ENCODE measurements at regions not wholly inside any gene's neighbourhood (a gene's known extent, or its start where the extent isn't known, plus 50 kb on each side); places are given as distances from the start of the nearest gene placed in this dataset.

DNA sequence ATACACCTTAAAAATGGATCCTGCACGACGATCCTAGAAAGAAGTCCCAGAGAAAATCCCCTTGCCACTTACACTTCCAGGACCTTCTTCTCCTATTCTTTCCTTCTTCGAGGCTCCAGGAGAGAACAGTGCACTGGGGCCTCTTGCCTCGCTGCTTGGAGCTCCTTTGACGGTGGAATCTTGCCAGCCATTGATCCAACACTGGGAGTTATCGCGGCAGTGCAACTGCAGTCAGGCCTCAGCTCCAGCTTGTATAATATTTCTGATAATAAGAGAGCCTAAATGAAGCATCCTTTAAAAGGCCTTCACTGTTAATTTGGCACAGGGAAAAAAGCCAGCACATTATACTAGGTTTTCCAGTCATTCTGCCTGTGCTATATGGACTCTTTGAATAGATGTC, 216.9 kb upstream of the PARD3B start:
- Histone ChIP-seq H3K4me1 (ENCODE audit: control insufficient read depth in 2 of 2, insufficient read depth in 2 of 2, low read length in 1 of 2) (no peaks in the 10 kb centered on the region), H3K9me3 (ENCODE audit: control insufficient read depth in 2 of 2, insufficient read depth in 1 of 2, low read depth in 1 of 2, low read length in 1 of 2) (no peaks in the 10 kb centered on the region), H3K27ac (ENCODE audit: low read depth in 2 of 2, low read length in 1 of 2) (no peak overlapping the region), H3K36me3 (ENCODE audit: control insufficient read depth in 2 of 2, insufficient read depth in 2 of 2, low read length in 1 of 2) (no peaks in the 10 kb centered on the region), H3K4me3 (ENCODE audit: low read depth in 1 of 2, low read length in 2 of 2) (no peak overlapping the region), H3K27me3 (ENCODE audit: control insufficient read depth in 1 of 2, insufficient read depth in 2 of 2, low read length in 2 of 2) (no peaks in the 10 kb centered on the region)
- WGBS, 2 donors, result 77 to 93% methylated on average over 7 of the region's 7 CpGs

DNA sequence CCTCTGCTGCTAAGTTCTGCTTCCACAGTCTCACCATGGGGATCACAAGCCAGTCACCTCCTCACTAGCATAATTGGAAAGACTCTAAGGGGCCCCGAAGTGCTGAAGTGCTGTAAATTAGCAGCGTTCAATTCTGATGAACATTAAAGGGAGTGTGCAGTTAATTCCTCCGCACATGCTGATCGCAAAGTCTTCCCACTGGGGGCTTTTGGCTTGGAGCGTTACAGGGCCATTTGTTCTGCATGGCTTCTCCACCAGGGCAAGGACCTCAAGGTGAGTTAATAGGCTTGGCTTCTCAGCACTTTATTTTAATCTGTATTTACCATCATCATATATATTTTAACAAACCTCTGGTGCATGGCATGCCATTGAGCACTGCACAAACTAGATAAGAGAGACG, 216.3 kb upstream of the PARD3B start:
- Histone ChIP-seq H3K36me3 (ENCODE audit: control insufficient read depth in 2 of 2, insufficient read depth in 2 of 2, low read length in 1 of 2) (no peaks in the 10 kb centered on the region), H3K9me3 (ENCODE audit: control insufficient read depth in 2 of 2, insufficient read depth in 1 of 2, low read depth in 1 of 2, low read length in 1 of 2) (no peaks in the 10 kb centered on the region), H3K27me3 (ENCODE audit: control insufficient read depth in 1 of 2, insufficient read depth in 2 of 2, low read length in 2 of 2) (no peaks in the 10 kb centered on the region), H3K27ac (ENCODE audit: low read depth in 2 of 2, low read length in 1 of 2) (no peak overlapping the region), H3K4me3 (ENCODE audit: low read depth in 1 of 2, low read length in 2 of 2) (no peak overlapping the region), H3K4me1 (ENCODE audit: control insufficient read depth in 2 of 2, insufficient read depth in 2 of 2, low read length in 1 of 2) (no peaks in the 10 kb centered on the region)
- WGBS, 2 donors, result 92 to 94% methylated on average over 6 of the region's 6 CpGs

DNA sequence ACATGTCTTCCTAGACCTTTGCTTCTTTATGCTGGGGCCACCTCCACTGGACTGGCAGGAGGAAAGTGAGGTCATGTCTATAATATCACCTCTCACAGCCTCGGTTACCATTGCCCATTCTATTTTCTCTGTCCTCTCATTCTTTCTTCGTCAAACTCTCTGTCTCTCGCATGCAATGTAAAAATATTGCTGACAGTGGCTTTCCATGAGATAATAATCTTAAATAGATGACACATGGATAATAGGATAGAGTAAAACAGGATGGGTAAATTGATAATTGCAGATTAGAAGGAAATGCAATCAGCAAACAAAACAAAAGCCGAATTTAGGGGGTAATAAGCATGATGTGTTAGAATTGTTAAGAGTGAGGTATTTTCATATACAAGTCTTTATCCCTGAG, 215.7 kb upstream of the PARD3B start:
- Histone ChIP-seq H3K36me3 (ENCODE audit: control insufficient read depth in 2 of 2, insufficient read depth in 2 of 2, low read length in 1 of 2) (no peaks in the 10 kb centered on the region), H3K27me3 (ENCODE audit: control insufficient read depth in 1 of 2, insufficient read depth in 2 of 2, low read length in 2 of 2) (no peaks in the 10 kb centered on the region), H3K4me1 (ENCODE audit: control insufficient read depth in 2 of 2, insufficient read depth in 2 of 2, low read length in 1 of 2) (no peaks in the 10 kb centered on the region), H3K9me3 (ENCODE audit: control insufficient read depth in 2 of 2, insufficient read depth in 1 of 2, low read depth in 1 of 2, low read length in 1 of 2) (no peaks in the 10 kb centered on the region), H3K4me3 (ENCODE audit: low read depth in 1 of 2, low read length in 2 of 2) (no peak overlapping the region), H3K27ac (ENCODE audit: low read depth in 2 of 2, low read length in 1 of 2) (no peak overlapping the region)
- 89 to 90% methylated on average over 4 of the region's 4 CpGs for WGBS, 2 donors

DNA sequence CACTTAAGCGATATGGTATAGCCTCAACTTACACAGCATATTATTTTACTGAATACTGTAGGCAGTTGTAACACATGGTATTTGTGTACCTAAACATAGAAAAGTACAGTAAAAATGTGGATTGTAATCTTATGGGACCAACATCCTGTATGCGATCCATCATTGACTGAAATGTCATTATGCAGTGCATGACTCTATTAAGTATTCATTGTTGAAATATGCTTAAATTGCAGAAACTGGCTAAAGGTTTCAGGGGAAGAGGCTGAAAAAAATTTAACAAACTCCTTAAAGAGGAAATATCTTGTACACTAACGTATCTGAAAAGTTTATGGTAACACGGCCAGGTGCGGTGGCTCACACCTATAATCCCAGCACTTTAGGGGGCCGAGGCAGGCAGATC, 214.1 kb upstream of the PARD3B start:
- Histone ChIP-seq H3K27me3 (ENCODE audit: control insufficient read depth in 1 of 2, insufficient read depth in 2 of 2, low read length in 2 of 2) (no peaks in the 10 kb centered on the region), H3K9me3 (ENCODE audit: control insufficient read depth in 2 of 2, insufficient read depth in 1 of 2, low read depth in 1 of 2, low read length in 1 of 2) (no peaks in the 10 kb centered on the region), H3K4me3 (ENCODE audit: low read depth in 1 of 2, low read length in 2 of 2) (no peak overlapping the region), H3K36me3 (ENCODE audit: control insufficient read depth in 2 of 2, insufficient read depth in 2 of 2, low read length in 1 of 2) (no peaks in the 10 kb centered on the region), H3K4me1 (ENCODE audit: control insufficient read depth in 2 of 2, insufficient read depth in 2 of 2, low read length in 1 of 2) (no peaks in the 10 kb centered on the region), H3K27ac (ENCODE audit: low read depth in 2 of 2, low read length in 1 of 2) (no peak overlapping the region)
- WGBS, 2 donors, result 96% methylated on average over 6 of the region's 6 CpGs

DNA sequence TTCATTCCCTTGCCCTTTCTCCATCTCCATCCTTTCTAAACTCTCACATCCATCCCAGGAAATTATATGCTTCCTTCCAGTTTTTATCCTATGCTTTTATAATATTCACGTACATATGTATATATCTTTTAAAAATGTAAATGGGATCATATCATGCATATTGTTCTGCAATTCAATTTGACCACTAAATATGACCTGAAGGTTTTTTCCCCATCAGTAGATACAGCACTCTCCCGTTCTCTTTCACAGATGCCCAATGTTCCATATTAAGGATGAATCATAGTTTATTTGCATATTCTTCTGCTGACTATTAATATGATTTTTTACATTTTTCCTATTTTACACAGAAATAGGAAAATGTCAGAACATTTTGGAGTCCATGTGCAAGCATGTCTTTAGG, 213.3 kb upstream of the PARD3B start:
- Histone ChIP-seq H3K4me1 (ENCODE audit: control insufficient read depth in 2 of 2, insufficient read depth in 2 of 2, low read length in 1 of 2) (no peaks in the 10 kb centered on the region), H3K27ac (ENCODE audit: low read depth in 2 of 2, low read length in 1 of 2) (no peak overlapping the region), H3K4me3 (ENCODE audit: low read depth in 1 of 2, low read length in 2 of 2) (no peak overlapping the region), H3K36me3 (ENCODE audit: control insufficient read depth in 2 of 2, insufficient read depth in 2 of 2, low read length in 1 of 2) (no peaks in the 10 kb centered on the region), H3K9me3 (ENCODE audit: control insufficient read depth in 2 of 2, insufficient read depth in 1 of 2, low read depth in 1 of 2, low read length in 1 of 2) (no peaks in the 10 kb centered on the region), H3K27me3 (ENCODE audit: control insufficient read depth in 1 of 2, insufficient read depth in 2 of 2, low read length in 2 of 2) (no peaks in the 10 kb centered on the region)
- 86 to 88% methylated on average over 2 of the region's 2 CpGs for WGBS, 2 donors

DNA sequence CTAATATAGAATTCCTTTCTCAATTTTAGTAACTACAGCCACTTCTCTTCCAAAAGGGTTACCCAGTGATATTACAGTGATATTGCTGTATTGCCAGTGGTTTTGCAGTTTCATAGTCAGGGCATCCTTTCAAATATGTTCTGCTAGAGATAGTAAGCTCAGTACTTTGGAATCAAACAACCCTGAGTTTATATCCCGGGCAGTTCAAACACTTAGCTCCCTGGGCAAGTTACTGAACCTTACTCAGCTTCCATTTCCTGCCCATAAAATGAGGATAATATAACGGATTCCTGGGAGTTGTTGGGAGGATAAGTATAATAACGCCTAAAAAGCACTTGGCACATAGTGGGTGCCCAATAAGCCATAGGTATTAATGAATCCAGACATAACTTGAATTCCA, 212.6 kb upstream of the PARD3B start:
- WGBS, 2 donors, result 76 to 90% methylated on average over 3 of the region's 3 CpGs
- no peak overlapping the region for H3K27ac ChIP-seq (ENCODE audit: low read depth in 2 of 2, low read length in 1 of 2)
- H3K4me1 ChIP-seq (ENCODE audit: control insufficient read depth in 2 of 2, insufficient read depth in 2 of 2, low read length in 1 of 2), result no peaks in the 10 kb centered on the region
- no peaks in the 10 kb centered on the region for H3K27me3 ChIP-seq (ENCODE audit: control insufficient read depth in 1 of 2, insufficient read depth in 2 of 2, low read length in 2 of 2)
- no peak overlapping the region for H3K4me3 ChIP-seq (ENCODE audit: low read depth in 1 of 2, low read length in 2 of 2)
- no peaks in the 10 kb centered on the region for H3K36me3 ChIP-seq (ENCODE audit: control insufficient read depth in 2 of 2, insufficient read depth in 2 of 2, low read length in 1 of 2)
- H3K9me3 ChIP-seq (ENCODE audit: control insufficient read depth in 2 of 2, insufficient read depth in 1 of 2, low read depth in 1 of 2, low read length in 1 of 2), result no peaks in the 10 kb centered on the region

DNA sequence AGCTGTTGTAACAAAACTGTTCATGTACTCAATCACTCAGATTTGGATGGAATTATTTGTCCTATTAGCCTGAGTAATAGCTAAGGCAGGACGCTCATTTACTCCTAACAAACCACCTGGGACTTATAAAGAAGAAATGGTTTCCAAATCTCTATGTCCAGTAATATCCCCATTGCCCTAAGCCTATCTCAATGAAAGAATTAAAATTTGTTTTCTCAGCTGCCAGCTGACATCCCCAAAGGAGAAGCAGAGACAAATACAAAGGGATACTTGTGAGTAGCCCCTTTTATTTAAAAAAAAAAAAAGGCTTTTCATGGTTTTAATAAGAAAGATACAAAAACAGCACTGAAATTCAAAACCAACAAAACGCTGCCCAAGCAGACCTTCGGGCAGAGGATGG, 211.4 kb upstream of the PARD3B start:
- Histone ChIP-seq H3K36me3 (ENCODE audit: control insufficient read depth in 2 of 2, insufficient read depth in 2 of 2, low read length in 1 of 2) (no peaks in the 10 kb centered on the region), H3K4me3 (ENCODE audit: low read depth in 1 of 2, low read length in 2 of 2) (no peak overlapping the region), H3K4me1 (ENCODE audit: control insufficient read depth in 2 of 2, insufficient read depth in 2 of 2, low read length in 1 of 2) (no peaks in the 10 kb centered on the region), H3K9me3 (ENCODE audit: control insufficient read depth in 2 of 2, insufficient read depth in 1 of 2, low read depth in 1 of 2, low read length in 1 of 2) (no peaks in the 10 kb centered on the region), H3K27ac (ENCODE audit: low read depth in 2 of 2, low read length in 1 of 2) (no peak overlapping the region), H3K27me3 (ENCODE audit: control insufficient read depth in 1 of 2, insufficient read depth in 2 of 2, low read length in 2 of 2) (no peaks in the 10 kb centered on the region)
- 87 to 91% methylated on average over 3 of the region's 3 CpGs for WGBS, 2 donors

DNA sequence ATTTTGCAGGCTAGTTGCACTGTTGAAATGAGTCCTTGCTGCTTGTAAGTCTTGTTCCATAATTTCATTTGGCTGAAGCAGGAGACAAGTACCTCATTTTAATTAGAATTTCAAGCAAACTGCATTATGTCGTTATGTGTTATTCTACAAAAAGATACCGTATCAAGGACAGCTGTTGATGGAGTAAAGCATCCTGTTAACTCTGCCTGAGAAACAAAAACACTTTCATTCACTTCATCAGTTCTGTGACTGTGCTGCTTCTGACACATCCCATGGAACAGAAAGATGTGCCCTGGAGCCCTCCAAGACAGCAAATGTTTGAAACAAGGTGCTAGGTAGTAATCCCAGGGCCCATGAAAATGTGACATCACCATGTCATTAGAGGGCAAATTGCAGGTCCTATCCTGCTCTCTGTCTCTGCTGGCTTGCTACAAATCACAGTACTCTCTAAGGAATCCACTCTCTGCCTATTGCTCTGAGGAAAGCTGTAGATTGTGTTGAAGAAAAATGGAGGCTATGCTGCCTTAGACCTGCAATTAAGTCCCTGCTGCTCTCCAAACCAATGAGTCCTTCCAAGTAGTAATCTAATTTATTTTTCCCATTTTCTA, 209.7 kb upstream of the PARD3B start:
- Histone ChIP-seq H3K27ac (ENCODE audit: low read depth in 2 of 2, low read length in 1 of 2) (no peak overlapping the region), H3K4me3 (ENCODE audit: low read depth in 1 of 2, low read length in 2 of 2) (no peak overlapping the region), H3K36me3 (ENCODE audit: control insufficient read depth in 2 of 2, insufficient read depth in 2 of 2, low read length in 1 of 2) (no peaks in the 10 kb centered on the region), H3K4me1 (ENCODE audit: control insufficient read depth in 2 of 2, insufficient read depth in 2 of 2, low read length in 1 of 2) (no peaks in the 10 kb centered on the region), H3K9me3 (ENCODE audit: control insufficient read depth in 2 of 2, insufficient read depth in 1 of 2, low read depth in 1 of 2, low read length in 1 of 2) (no peaks in the 10 kb centered on the region), H3K27me3 (ENCODE audit: control insufficient read depth in 1 of 2, insufficient read depth in 2 of 2, low read length in 2 of 2) (no peaks in the 10 kb centered on the region)
- WGBS, 2 donors, result 74 to 80% methylated on average over 2 of the region's 2 CpGs

DNA sequence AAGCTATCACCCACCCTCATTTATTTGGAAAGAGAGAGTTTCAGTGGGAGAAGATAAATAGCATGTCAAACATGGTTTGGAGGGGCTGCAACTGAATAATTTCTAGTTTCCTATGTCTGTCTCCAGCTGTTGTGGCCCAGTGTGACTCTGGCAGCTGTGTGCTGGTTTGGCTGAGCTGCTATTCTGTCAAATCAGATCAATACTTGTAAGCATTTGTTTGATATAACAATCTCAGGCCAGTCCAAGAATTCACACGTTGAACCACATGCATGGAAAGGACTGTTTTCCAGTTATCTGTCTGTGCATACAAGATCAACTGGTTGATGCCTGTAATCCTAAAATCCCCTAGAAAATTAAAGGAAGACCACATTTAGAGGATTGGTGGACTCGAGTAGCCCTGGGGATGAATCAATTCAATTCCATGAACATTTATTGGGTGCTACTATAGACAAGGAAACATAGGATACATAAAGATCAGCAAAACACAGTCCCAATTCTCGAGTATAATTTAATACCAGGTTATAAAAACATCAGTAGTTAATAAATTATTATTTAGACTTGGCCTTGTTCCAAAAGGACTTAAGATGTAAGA, 209.0 kb upstream of the PARD3B start:
- Histone ChIP-seq H3K9me3 (ENCODE audit: control insufficient read depth in 2 of 2, insufficient read depth in 1 of 2, low read depth in 1 of 2, low read length in 1 of 2) (no peaks in the 10 kb centered on the region), H3K36me3 (ENCODE audit: control insufficient read depth in 2 of 2, insufficient read depth in 2 of 2, low read length in 1 of 2) (no peaks in the 10 kb centered on the region), H3K4me1 (ENCODE audit: control insufficient read depth in 2 of 2, insufficient read depth in 2 of 2, low read length in 1 of 2) (no peaks in the 10 kb centered on the region), H3K27me3 (ENCODE audit: control insufficient read depth in 1 of 2, insufficient read depth in 2 of 2, low read length in 2 of 2) (no peaks in the 10 kb centered on the region), H3K4me3 (ENCODE audit: low read depth in 1 of 2, low read length in 2 of 2) (no peak overlapping the region), H3K27ac (ENCODE audit: low read depth in 2 of 2, low read length in 1 of 2) (no peak overlapping the region)
- WGBS, 2 donors, result 50 to 62% methylated on average over 3 of the region's 3 CpGs

DNA sequence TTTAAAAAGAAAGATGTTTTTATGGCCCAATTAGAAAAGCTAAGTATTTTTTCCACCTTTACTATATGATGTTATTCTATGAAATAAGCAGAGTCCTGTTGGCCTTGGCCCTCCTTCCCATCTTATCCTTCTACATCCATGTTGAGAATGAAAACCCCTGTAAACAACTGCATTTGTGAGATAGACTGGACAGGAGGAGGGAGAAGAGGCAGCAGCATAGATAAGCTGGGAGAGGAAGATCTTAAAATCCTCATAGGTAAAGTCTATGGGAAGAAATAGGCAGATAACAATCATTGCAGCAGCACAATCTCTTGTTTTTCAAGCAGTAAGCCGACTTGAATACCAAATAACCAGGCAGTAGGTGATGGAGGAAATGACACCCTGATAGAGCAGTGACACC, 207.6 kb upstream of the PARD3B start:
- no peaks in the 10 kb centered on the region for H3K4me1 ChIP-seq (ENCODE audit: control insufficient read depth in 2 of 2, insufficient read depth in 2 of 2, low read length in 1 of 2)
- H3K27ac ChIP-seq (ENCODE audit: low read depth in 2 of 2, low read length in 1 of 2), result no peak overlapping the region
- no peaks in the 10 kb centered on the region for H3K9me3 ChIP-seq (ENCODE audit: control insufficient read depth in 2 of 2, insufficient read depth in 1 of 2, low read depth in 1 of 2, low read length in 1 of 2)
- H3K27me3 ChIP-seq (ENCODE audit: control insufficient read depth in 1 of 2, insufficient read depth in 2 of 2, low read length in 2 of 2), result no peaks in the 10 kb centered on the region
- 92 to 96% methylated on average over 1 of the region's 1 CpG for WGBS, 2 donors
- H3K4me3 ChIP-seq (ENCODE audit: low read depth in 1 of 2, low read length in 2 of 2), result no peak overlapping the region
- no peaks in the 10 kb centered on the region for H3K36me3 ChIP-seq (ENCODE audit: control insufficient read depth in 2 of 2, insufficient read depth in 2 of 2, low read length in 1 of 2)

Measured in esophagus (tissue), 2 donors.